Activated naive CD4-positive, alpha-beta T cell treated with anti-CD3 and anti-CD28 coated beads for 36 hours (primary cell): ENCODE measurements at regions not wholly inside any gene's neighbourhood (a gene's known extent, or its start where the extent isn't known, plus 50 kb on each side); places are given as distances from the start of the nearest gene placed in this dataset.
"Not testable (repeated sequence)": the region's sequence is repeated elsewhere in the genome, so short reads cannot be mapped to it uniquely, and the experiment has no call there.

ENCODE experiments used
- CTCF ChIA-PET: fragments of 350-600 bp; sonication (Branson Sonifier 250); formaldehyde crosslinking; loops from one replicate; lab custom pipeline; 2021; ENCODE audit warnings: antibody characterized with exemption; lab: Charles Lee
- DNase-seq: peaks from one replicate; pipeline ENCODE4 v3.0.0-alpha.2; 2020
- H3K27ac Mint-ChIP-seq: one replicate; pipeline ENCODE4 v1.8.0; 2021; ENCODE audit warnings: mild to moderate bottlenecking, mixed read lengths
- H3K27me3 Mint-ChIP-seq: one replicate; pipeline ENCODE4 v1.8.0; 2021; ENCODE audit warnings: low read depth, mixed read lengths
- H3K36me3 Mint-ChIP-seq: one replicate; pipeline ENCODE4 v1.8.0; 2021; ENCODE audit warnings: low read depth, mixed read lengths
- H3K4me1 Mint-ChIP-seq: one replicate; pipeline ENCODE4 v1.8.0; 2021; ENCODE audit warnings: low read depth, mixed read lengths
- H3K4me3 Mint-ChIP-seq: one replicate; pipeline ENCODE4 v1.8.0; 2021; ENCODE audit warnings: mild to moderate bottlenecking, moderate library complexity, mixed read lengths
- H3K9me3 Mint-ChIP-seq: one replicate; pipeline ENCODE4 v1.8.0; 2021; ENCODE audit warnings: mixed read lengths
- intact Hi-C: fragments of 100-400 bp; cut with micrococcal nuclease; formaldehyde crosslinking; loops from one replicate; pipeline ENCODE4 v1.15.1; 2023

- no peak for DNase-seq
- intact Hi-C loops, result no loop called here
- no peaks in the 10 kb centered on the region for H3K9me3 Mint-ChIP-seq
- H3K27ac Mint-ChIP-seq, result no peak overlapping the region
- H3K27me3 Mint-ChIP-seq, result no peaks in the 10 kb centered on the region
- H3K36me3 Mint-ChIP-seq, result no peaks in the 10 kb centered on the region
- no peak overlapping the region for H3K4me3 Mint-ChIP-seq
- CTCF ChIA-PET, result no interaction called here
- no peaks in the 10 kb centered on the region for H3K4me1 Mint-ChIP-seq
These were observed 1442.6 kb downstream of the SUCLG1 start for GRCh38 chr2:83016343-83017110.

GRCh38 chr2:83015900-83016299 is 1443.2 kb downstream of the SUCLG1 start:
- Mint-ChIP-seq H3K4me3 (no peak overlapping the region), H3K27ac (no peak overlapping the region), H3K9me3 (no peaks in the 10 kb centered on the region), H3K4me1 (no peaks in the 10 kb centered on the region), H3K36me3 (no peaks in the 10 kb centered on the region), H3K27me3 (no peaks in the 10 kb centered on the region)
- CTCF ChIA-PET, result no interaction called here
- DNase-seq, result no peak
- intact Hi-C loops, result no loop called here

GRCh38 chr2:83015035-83015715 is 1443.9 kb downstream of the SUCLG1 start:
- H3K4me1 Mint-ChIP-seq, result no peaks in the 10 kb centered on the region
- no peak for DNase-seq
- no peaks in the 10 kb centered on the region for H3K9me3 Mint-ChIP-seq
- no peak overlapping the region for H3K4me3 Mint-ChIP-seq
- intact Hi-C loops, result no loop called here
- H3K27me3 Mint-ChIP-seq, result no peaks in the 10 kb centered on the region
- CTCF ChIA-PET, result no interaction called here
- H3K27ac Mint-ChIP-seq, result no peak overlapping the region
- no peaks in the 10 kb centered on the region for H3K36me3 Mint-ChIP-seq

DNA sequence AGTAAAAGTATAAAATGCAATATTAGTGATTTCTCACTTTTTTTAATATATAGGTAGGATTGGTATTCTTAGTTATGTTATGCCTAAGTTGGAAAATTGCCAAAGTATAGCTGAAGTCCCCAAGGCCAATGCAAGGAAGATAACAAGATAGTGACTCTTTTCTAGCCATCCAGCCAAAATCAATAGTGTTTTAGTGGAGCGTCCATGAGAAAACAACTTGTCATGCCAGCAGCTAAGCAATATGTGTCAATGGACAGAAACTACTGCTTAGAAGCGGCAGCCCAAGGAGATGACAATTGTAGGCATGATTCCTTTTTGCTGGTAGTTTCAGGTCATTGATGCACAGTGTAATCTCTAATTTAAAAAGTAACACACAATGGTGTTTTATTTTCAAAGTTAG is 1444.6 kb downstream of the SUCLG1 start:
- H3K4me1 Mint-ChIP-seq, result no peaks in the 10 kb centered on the region
- CTCF ChIA-PET, result no interaction called here
- peaks cover 2% of the 10 kb centered on the region for H3K9me3 Mint-ChIP-seq
- intact Hi-C loops, result no loop called here
- no peak overlapping the region for H3K4me3 Mint-ChIP-seq
- no peaks in the 10 kb centered on the region for H3K36me3 Mint-ChIP-seq
- DNase-seq, result no peak
- H3K27ac Mint-ChIP-seq, result no peak overlapping the region
- no peaks in the 10 kb centered on the region for H3K27me3 Mint-ChIP-seq

DNA sequence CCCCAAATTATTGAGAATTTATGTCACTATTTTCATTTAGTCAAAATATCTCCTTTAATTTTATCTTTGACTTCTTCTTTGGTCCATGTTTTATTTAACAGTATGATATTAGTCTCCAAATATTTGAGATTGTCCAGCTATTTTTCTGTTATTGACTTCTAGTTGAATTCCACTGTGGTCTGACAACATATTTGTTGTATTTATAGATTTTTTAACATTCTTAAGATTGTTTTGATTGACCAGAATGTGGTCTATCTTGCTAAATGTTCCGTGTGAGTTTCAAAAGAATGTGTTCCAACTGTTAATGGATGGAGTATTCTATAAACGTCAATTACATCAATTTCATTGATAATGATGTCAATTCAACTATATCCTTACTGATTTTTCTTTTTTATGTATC is 1452.1 kb downstream of the SUCLG1 start:
- Mint-ChIP-seq H3K4me1 (no peaks in the 10 kb centered on the region), H3K27me3 (no peaks in the 10 kb centered on the region), H3K27ac (no peak overlapping the region), H3K4me3 (no peak overlapping the region), H3K9me3 (peaks cover 2% of the 10 kb centered on the region), H3K36me3 (no peaks in the 10 kb centered on the region)
- CTCF ChIA-PET, result interaction anchor here (0.6 kb wide), 1 partner anchor 108 kb away, joined by 5 read pairs; no protein-coding TSS in a partner anchor
- no peak for DNase-seq
- intact Hi-C loops, result no loop called here

GRCh38 chr2:83003555-83003954 is 1455.5 kb downstream of the SUCLG1 start:
- Mint-ChIP-seq H3K27ac (no peak overlapping the region), H3K36me3 (no peaks in the 10 kb centered on the region), H3K4me1 (no peaks in the 10 kb centered on the region), H3K4me3 (no peak overlapping the region), H3K27me3 (no peaks in the 10 kb centered on the region), H3K9me3 (peaks cover 2% of the 10 kb centered on the region)
- intact Hi-C loops, result no loop called here
- CTCF ChIA-PET, result no interaction called here
- DNase-seq, result no peak

DNA sequence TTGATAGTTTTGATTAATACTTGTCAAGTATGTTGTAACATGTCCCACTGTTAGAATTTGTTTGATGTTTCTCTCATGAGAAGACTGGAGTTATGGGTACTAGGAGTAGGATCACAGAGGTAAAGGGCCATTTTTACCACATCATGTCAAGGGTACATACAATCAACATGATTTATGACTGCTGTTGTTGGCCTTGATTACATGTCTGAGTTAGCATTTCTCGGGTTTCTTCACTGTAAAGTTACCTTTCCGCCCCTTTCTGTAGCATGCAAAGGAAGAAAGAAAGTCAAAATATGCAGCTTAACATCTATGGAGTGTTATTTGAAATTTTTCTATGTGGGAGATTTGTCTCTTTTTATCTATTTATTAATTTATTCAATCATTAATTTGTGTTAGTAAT is 1456.4 kb downstream of the SUCLG1 start:
- Mint-ChIP-seq H3K27me3 (no peaks in the 10 kb centered on the region), H3K27ac (no peak overlapping the region), H3K4me3 (no peak overlapping the region), H3K9me3 (peaks cover 3% of the 10 kb centered on the region), H3K36me3 (no peaks in the 10 kb centered on the region), H3K4me1 (no peaks in the 10 kb centered on the region)
- CTCF ChIA-PET, result interaction anchor here (0.7 kb wide), 1 partner anchor 735 kb away, joined by 3 read pairs; no protein-coding TSS in a partner anchor
- no peak for DNase-seq
- intact Hi-C loops, result no loop called here

DNA sequence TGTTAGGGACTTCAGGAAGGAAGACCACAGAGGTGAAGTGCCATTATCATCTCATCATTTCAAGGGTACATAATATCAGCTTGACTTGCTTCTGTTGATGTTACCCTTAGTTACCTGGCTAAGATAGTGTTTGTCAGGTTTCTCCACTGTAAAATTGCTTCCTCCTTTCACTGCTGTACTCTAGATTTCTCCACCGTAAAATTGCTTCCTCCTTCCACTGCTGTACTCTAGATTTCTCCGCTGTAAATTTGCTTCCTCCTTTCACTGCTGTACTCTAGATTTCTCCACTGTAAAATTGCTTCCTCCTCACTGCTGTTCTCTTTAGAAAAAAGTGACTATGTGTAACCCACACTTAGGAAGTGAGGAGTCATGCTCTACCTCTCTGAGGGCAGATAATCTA is 1460.3 kb downstream of the SUCLG1 start:
- H3K4me1 Mint-ChIP-seq, result no peaks in the 10 kb centered on the region
- H3K9me3 Mint-ChIP-seq, result peaks cover 3% of the 10 kb centered on the region
- DNase-seq, result no peak
- no peaks in the 10 kb centered on the region for H3K36me3 Mint-ChIP-seq
- H3K4me3 Mint-ChIP-seq, result no peak overlapping the region
- intact Hi-C loops, result no loop called here
- CTCF ChIA-PET, result no interaction called here
- H3K27ac Mint-ChIP-seq, result no peak overlapping the region
- no peaks in the 10 kb centered on the region for H3K27me3 Mint-ChIP-seq

DNA sequence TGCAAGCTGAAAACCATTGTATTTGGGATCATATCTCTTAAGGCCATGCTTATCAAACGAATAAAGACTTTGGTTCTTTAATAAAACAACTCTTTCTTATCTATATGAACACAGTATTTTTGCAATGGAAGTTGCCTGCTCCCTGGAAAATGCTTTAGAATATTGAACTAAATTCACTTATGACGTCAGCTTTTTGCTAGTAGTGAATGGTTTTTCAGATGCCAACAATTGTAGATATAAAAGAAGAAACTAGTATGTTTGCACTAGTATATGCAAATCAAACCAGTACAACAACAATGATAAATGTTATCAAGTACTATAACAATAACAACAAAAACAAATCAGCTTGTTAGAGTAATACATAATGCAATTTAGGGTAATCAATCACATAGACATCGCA is 1462.9 kb downstream of the SUCLG1 start:
- no peaks in the 10 kb centered on the region for H3K27me3 Mint-ChIP-seq
- intact Hi-C loops, result no loop called here
- DNase-seq, result no peak
- H3K4me3 Mint-ChIP-seq, result no peak overlapping the region
- peaks cover 6% of the 10 kb centered on the region for H3K9me3 Mint-ChIP-seq
- CTCF ChIA-PET, result no interaction called here
- no peak overlapping the region for H3K27ac Mint-ChIP-seq
- H3K36me3 Mint-ChIP-seq, result no peaks in the 10 kb centered on the region
- no peaks in the 10 kb centered on the region for H3K4me1 Mint-ChIP-seq

- no peaks in the 10 kb centered on the region for H3K27me3 Mint-ChIP-seq
- H3K4me1 Mint-ChIP-seq, result no peaks in the 10 kb centered on the region
- no peaks in the 10 kb centered on the region for H3K36me3 Mint-ChIP-seq
- H3K27ac Mint-ChIP-seq, result no peak overlapping the region
- CTCF ChIA-PET, result no interaction called here
- intact Hi-C loops, result no loop called here
- H3K9me3 Mint-ChIP-seq, result peaks cover 6% of the 10 kb centered on the region
- H3K4me3 Mint-ChIP-seq, result no peak overlapping the region
- DNase-seq, result no peak
These were observed 1464.9 kb downstream of the SUCLG1 start for GRCh38 chr2:82994151-82994550.

GRCh38 chr2:82993609-82994008 is 1465.5 kb downstream of the SUCLG1 start:
- no peak for DNase-seq
- H3K27me3 Mint-ChIP-seq, result no peaks in the 10 kb centered on the region
- H3K27ac Mint-ChIP-seq, result no peak overlapping the region
- H3K9me3 Mint-ChIP-seq, result peaks cover 4% of the 10 kb centered on the region
- intact Hi-C loops, result no loop called here
- H3K4me3 Mint-ChIP-seq, result no peak overlapping the region
- no peaks in the 10 kb centered on the region for H3K36me3 Mint-ChIP-seq
- CTCF ChIA-PET, result interaction anchor here (0.7 kb wide), 1 partner anchor 31 kb away, joined by 5 read pairs; no protein-coding TSS in a partner anchor
- no peaks in the 10 kb centered on the region for H3K4me1 Mint-ChIP-seq

DNA sequence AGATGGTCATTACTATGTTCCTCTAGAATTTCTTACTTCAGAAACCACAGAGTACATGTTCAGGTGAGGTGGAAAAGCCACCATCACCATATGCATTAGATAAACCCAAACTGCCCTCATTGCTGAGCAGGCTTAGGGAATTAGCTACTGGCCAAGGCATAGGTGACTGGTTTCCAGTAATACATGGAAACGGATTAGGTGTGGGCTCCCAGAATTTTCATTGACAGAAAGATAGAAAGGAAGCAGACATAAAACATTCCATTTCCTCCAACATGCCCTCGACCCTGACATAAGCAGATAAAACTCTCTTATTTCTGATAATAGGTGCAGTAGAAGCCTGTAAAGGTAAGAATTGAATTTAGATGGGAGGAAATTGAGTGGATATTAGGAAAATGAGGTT is 1466.1 kb downstream of the SUCLG1 start:
- no peak for DNase-seq
- Mint-ChIP-seq H3K36me3 (no peaks in the 10 kb centered on the region), H3K4me3 (no peak overlapping the region), H3K9me3 (peaks cover 3% of the 10 kb centered on the region), H3K4me1 (no peaks in the 10 kb centered on the region), H3K27ac (no peak overlapping the region), H3K27me3 (no peaks in the 10 kb centered on the region)
- CTCF ChIA-PET, result interaction anchor here (0.7 kb wide), 1 partner anchor 30 kb away, joined by 5 read pairs; no protein-coding TSS in a partner anchor
- intact Hi-C loops, result no loop called here

DNA sequence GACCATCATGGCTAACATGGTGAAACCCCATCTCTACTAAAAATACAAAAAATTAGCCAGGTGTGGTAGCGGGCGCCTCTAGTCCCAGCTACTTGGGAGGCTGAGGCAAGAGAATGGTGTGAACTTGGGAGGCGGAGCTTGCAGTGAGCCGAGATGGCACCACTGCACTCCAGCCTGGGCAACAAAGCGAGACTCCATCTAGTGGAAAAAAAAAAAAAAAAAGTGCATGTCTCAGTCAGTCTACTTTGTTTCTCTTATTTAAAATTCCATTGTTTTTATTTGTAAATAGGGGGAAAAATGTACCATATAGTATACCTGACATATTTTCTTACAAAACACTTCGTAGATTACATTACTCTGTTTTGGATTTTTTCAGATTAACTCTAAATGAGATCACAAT is 1471.4 kb downstream of the SUCLG1 start:
- H3K9me3 Mint-ChIP-seq, intact Hi-C loops, H3K27me3 Mint-ChIP-seq, H3K36me3 Mint-ChIP-seq, H3K4me1 Mint-ChIP-seq, CTCF ChIA-PET, H3K27ac Mint-ChIP-seq, DNase-seq, H3K4me3 Mint-ChIP-seq: not testable (repeated sequence)
